ENCODE measurements at regions not wholly inside any gene's neighbourhood (a gene's known extent, or its start where the extent isn't known, plus 50 kb on each side); places are given as distances from the start of the nearest gene placed in this dataset.

DNA sequence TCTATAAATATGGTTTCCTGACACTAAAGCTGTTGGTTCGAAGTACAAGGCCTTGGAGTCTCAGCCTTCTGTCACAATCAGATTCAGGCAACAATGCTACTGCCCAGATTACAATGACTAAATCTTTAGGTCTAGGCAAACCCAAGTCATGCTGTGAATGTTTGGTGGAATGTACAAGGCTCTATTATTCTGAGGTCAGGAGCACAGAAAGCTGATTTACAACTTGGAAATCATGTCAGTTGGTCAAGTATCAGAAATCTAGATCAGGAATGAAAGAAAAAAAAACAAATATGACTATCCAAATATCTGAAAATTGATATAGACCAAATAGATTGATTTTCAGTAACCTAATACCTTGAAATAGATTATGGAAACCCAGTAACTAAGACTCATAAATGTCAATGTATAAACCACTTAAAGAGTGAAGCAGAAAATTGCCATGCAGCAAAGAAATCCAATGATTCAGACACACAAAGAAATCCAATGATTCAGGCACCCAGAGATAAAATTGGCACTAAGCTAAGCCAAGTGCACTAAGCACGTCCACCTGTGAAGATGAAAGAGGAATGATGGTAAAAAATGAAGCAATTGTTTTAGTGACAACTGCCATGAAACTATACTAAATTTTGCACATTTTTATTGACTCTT, 588.0 kb upstream of the TUSC1 start:
- TF ChIP-seq CTCF (IDR thresholded peaks at IDR 0.05; ENCODE audit: insufficient read depth, low read depth, low read length, missing control alignments), result no peak
- DNase-seq (ENCODE audit: low read depth), result no peak
- H3K4me3 ChIP-seq (ENCODE audit: low read depth, low read length), result no peak overlapping the region

DNA sequence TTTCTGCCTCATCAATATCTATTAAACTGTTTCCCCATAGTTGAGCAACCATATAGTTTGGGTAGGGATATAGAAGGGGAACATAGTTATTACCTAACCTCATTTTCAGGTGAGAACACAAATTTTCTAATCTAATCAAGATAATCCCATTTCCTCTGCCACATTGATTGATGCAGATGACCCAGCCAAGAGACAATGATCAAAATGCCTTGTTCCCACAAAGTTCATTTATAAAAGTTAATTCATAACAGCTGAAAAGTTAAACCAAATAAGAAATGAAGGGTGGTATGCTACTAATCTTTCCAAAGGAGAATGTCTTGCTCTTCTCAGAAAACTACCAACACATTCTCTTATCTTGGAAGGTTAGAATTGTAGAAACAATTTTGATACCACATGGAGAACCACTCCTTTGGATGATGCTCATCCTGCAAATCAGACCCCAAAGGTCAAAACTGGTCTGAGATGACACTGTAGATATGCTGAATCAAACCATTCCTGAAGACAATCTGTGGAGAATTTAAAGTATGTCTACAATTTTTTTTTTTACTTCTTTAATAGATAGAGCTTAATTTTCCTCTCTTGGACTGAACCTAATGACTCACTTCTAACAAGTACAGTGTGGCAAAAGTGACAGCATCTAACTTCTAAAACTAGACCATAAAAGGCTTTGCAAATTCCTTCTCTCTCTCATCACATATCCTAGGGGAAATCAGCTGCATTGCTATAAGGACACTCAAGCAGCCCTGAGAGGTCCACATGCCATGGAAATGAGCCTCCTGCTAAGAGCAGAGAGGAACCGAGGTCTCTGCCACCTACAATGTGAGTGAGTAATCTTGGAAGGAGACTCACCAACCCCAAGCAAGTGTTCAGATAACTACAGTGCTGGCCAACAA, 586.7 kb upstream of the TUSC1 start:
- DNase-seq (ENCODE audit: low read depth), result no peak
- no peak overlapping the region for H3K4me3 ChIP-seq (ENCODE audit: low read depth, low read length)

GRCh38 chr9:26263478-26263877, 585.2 kb upstream of the TUSC1 start:
- no peak for DNase-seq (ENCODE audit: low read depth)
- H3K4me3 ChIP-seq (ENCODE audit: low read depth, low read length), result no peak overlapping the region
- TF ChIP-seq CTCF (IDR thresholded peaks at IDR 0.05; ENCODE audit: insufficient read depth, low read depth, low read length, missing control alignments), result no peak

More for the DNA sequence above, 586.7 kb upstream of the TUSC1 start:
- TF ChIP-seq CTCF (IDR thresholded peaks at IDR 0.05; ENCODE audit: insufficient read depth, low read depth, low read length, missing control alignments), result no peak

- TF ChIP-seq CTCF (IDR thresholded peaks at IDR 0.05; ENCODE audit: insufficient read depth, low read depth, low read length, missing control alignments), result no peak
- no peak overlapping the region for H3K4me3 ChIP-seq (ENCODE audit: low read depth, low read length)
- DNase-seq (ENCODE audit: low read depth), result no peak
These were observed 584.3 kb upstream of the TUSC1 start for GRCh38 chr9:26262421-26263107.

- H3K4me3 ChIP-seq (ENCODE audit: low read depth, low read length), result no peak overlapping the region
- TF ChIP-seq CTCF (IDR thresholded peaks at IDR 0.05; ENCODE audit: insufficient read depth, low read depth, low read length, missing control alignments), result no peak
- DNase-seq (ENCODE audit: low read depth), result no peak
These were observed 583.5 kb upstream of the TUSC1 start for GRCh38 chr9:26261503-26262330.

GRCh38 chr9:26260238-26260637, 582.0 kb upstream of the TUSC1 start:
- no peak overlapping the region for H3K4me3 ChIP-seq (ENCODE audit: low read depth, low read length)
- no peak for DNase-seq (ENCODE audit: low read depth)
- no peak for TF ChIP-seq CTCF (IDR thresholded peaks at IDR 0.05; ENCODE audit: insufficient read depth, low read depth, low read length, missing control alignments)

Data from GM12865 (cell line).